ENCODE measurements at regions not wholly inside any gene's neighbourhood (a gene's known extent, or its start where the extent isn't known, plus 50 kb on each side); places are given as distances from the start of the nearest gene placed in this dataset.
"Not testable (repeated sequence)": the region's sequence is repeated elsewhere in the genome, so short reads cannot be mapped to it uniquely, and the experiment has no call there.

DNA sequence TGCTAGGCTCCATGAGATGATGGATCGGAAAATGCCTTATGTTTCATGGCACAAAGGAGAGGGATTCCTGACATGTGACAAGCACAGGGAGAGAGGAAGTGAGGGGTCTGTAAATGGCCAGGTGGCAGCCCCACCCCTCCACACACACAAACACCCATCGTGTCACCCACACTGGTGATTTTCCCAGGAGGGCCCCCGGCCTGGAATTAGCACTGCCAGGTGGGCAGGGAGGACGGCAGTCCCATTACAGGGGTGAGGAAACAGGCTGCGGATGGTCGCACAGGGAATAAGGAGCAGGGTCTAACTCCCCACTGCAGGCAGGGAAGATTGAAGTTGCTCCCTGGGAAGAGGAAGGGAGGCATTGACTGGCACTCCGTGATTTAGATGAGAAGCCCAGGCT, 395.3 kb upstream of the ZNF337 start:
- WGBS, 2 donors: 74 to 83% methylated on average over 7 of the region's 7 CpGs
- H3K27ac ChIP-seq (ENCODE audit: low read depth in 1 of 2, low read length in 1 of 2); ATAC-seq (ENCODE audit: insufficient read depth, low FRiP score); H3K9me3 ChIP-seq (ENCODE audit: control insufficient read depth in 4 of 4, insufficient read depth in 3 of 4, low read length in 3 of 4); H3K4me3 ChIP-seq; DNase-seq; H3K36me3 ChIP-seq (ENCODE audit: control insufficient read depth in 4 of 4, insufficient read depth in 4 of 4, low read length in 4 of 4); H3K9ac ChIP-seq (ENCODE audit: insufficient read depth in 1 of 2, low read length in 2 of 2); H3K4me1 ChIP-seq (ENCODE audit: control insufficient read depth in 5 of 5, insufficient read depth in 5 of 5, low read length in 5 of 5); H3K27me3 ChIP-seq (ENCODE audit: control insufficient read depth in 3 of 3, insufficient read depth in 3 of 3, low read length in 2 of 3): not testable (repeated sequence)

DNA sequence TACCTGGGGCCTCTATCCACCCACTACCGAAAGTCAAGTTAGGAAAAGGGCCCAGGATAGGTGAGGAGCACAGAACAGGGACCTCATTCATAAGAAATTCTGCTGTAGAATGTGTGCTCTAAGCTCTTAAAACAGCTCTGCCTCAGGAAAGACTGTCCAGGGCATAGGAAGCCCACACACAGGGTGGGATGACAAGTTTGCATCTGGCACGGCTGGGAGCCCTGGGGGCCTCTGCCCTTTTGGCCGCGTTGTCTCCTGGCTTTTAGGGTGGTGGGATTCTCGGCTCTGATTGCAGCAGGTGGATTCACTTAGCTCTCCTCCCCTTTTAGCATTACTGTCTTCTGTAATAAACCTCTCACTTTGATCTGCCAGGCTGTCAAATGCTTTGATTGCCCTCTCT, 389.5 kb upstream of the ZNF337 start:
- 86% methylated on average over 3 of the region's 5 CpGs; no CpG with 5 or more reads in 1 of the 2 donors for WGBS, 2 donors

DNA sequence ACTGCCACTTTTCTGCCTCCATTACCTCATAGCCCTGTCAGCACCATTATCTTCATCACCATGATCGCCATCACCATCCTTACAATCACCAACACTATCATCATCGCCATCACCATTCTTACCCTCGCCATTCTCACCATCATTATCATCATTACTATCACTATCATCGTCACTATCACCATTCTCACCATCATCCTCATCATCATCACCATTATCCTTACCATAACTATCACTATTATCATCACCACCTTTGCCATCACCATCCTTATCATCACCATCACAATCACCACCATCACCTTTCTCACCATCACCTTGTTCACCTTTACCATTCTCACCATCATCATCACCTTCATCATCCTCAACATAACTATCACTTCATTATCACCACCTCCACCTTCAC, 377.3 kb upstream of the ZNF337 start:
- not testable (repeated sequence) for H3K4me3 ChIP-seq; H3K9me3 ChIP-seq (ENCODE audit: control insufficient read depth in 4 of 4, insufficient read depth in 3 of 4, low read length in 3 of 4); DNase-seq; H3K27ac ChIP-seq (ENCODE audit: low read depth in 1 of 2, low read length in 1 of 2); H3K9ac ChIP-seq (ENCODE audit: insufficient read depth in 1 of 2, low read length in 2 of 2); H3K36me3 ChIP-seq (ENCODE audit: control insufficient read depth in 4 of 4, insufficient read depth in 4 of 4, low read length in 4 of 4); ATAC-seq (ENCODE audit: insufficient read depth, low FRiP score); H3K27me3 ChIP-seq (ENCODE audit: control insufficient read depth in 3 of 3, insufficient read depth in 3 of 3, low read length in 2 of 3); H3K4me1 ChIP-seq (ENCODE audit: control insufficient read depth in 5 of 5, insufficient read depth in 5 of 5, low read length in 5 of 5)
- whole genome bisulfite sequencing, 2 donors: 84 to 92% methylated on average over 4 of the region's 4 CpGs

More for the DNA sequence above, 389.5 kb upstream of the ZNF337 start:
- H3K9ac ChIP-seq (ENCODE audit: insufficient read depth in 1 of 2, low read length in 2 of 2); ATAC-seq (ENCODE audit: insufficient read depth, low FRiP score); H3K27me3 ChIP-seq (ENCODE audit: control insufficient read depth in 3 of 3, insufficient read depth in 3 of 3, low read length in 2 of 3); H3K4me1 ChIP-seq (ENCODE audit: control insufficient read depth in 5 of 5, insufficient read depth in 5 of 5, low read length in 5 of 5); H3K9me3 ChIP-seq (ENCODE audit: control insufficient read depth in 4 of 4, insufficient read depth in 3 of 4, low read length in 3 of 4); DNase-seq; H3K27ac ChIP-seq (ENCODE audit: low read depth in 1 of 2, low read length in 1 of 2); H3K36me3 ChIP-seq (ENCODE audit: control insufficient read depth in 4 of 4, insufficient read depth in 4 of 4, low read length in 4 of 4); H3K4me3 ChIP-seq: not testable (repeated sequence)

GRCh38 chr20:26059324-26059723, 362.7 kb upstream of the ZNF337 start:
- H3K9ac ChIP-seq (ENCODE audit: insufficient read depth in 1 of 2, low read length in 2 of 2); H3K27ac ChIP-seq (ENCODE audit: low read depth in 1 of 2, low read length in 1 of 2); ATAC-seq (ENCODE audit: insufficient read depth, low FRiP score); H3K36me3 ChIP-seq (ENCODE audit: control insufficient read depth in 4 of 4, insufficient read depth in 4 of 4, low read length in 4 of 4); H3K4me3 ChIP-seq; DNase-seq; H3K9me3 ChIP-seq (ENCODE audit: control insufficient read depth in 4 of 4, insufficient read depth in 3 of 4, low read length in 3 of 4); H3K27me3 ChIP-seq (ENCODE audit: control insufficient read depth in 3 of 3, insufficient read depth in 3 of 3, low read length in 2 of 3); H3K4me1 ChIP-seq (ENCODE audit: control insufficient read depth in 5 of 5, insufficient read depth in 5 of 5, low read length in 5 of 5): not testable (repeated sequence)
- no CpG with 5 or more reads among the region's 28 CpGs for WGBS, 2 donors

GRCh38 chr20:26058446-26058845, 361.8 kb upstream of the ZNF337 start:
- no CpG with 5 or more reads among the region's 10 CpGs for WGBS, 2 donors
- H3K27me3 ChIP-seq (ENCODE audit: control insufficient read depth in 3 of 3, insufficient read depth in 3 of 3, low read length in 2 of 3); H3K9me3 ChIP-seq (ENCODE audit: control insufficient read depth in 4 of 4, insufficient read depth in 3 of 4, low read length in 3 of 4); H3K9ac ChIP-seq (ENCODE audit: insufficient read depth in 1 of 2, low read length in 2 of 2); H3K4me1 ChIP-seq (ENCODE audit: control insufficient read depth in 5 of 5, insufficient read depth in 5 of 5, low read length in 5 of 5); H3K27ac ChIP-seq (ENCODE audit: low read depth in 1 of 2, low read length in 1 of 2); H3K36me3 ChIP-seq (ENCODE audit: control insufficient read depth in 4 of 4, insufficient read depth in 4 of 4, low read length in 4 of 4); H3K4me3 ChIP-seq; ATAC-seq (ENCODE audit: insufficient read depth, low FRiP score); DNase-seq: not testable (repeated sequence)

- not testable (repeated sequence) for H3K9me3 ChIP-seq (ENCODE audit: control insufficient read depth in 4 of 4, insufficient read depth in 3 of 4, low read length in 3 of 4); H3K27me3 ChIP-seq (ENCODE audit: control insufficient read depth in 3 of 3, insufficient read depth in 3 of 3, low read length in 2 of 3); H3K4me3 ChIP-seq; H3K27ac ChIP-seq (ENCODE audit: low read depth in 1 of 2, low read length in 1 of 2); DNase-seq; H3K4me1 ChIP-seq (ENCODE audit: control insufficient read depth in 5 of 5, insufficient read depth in 5 of 5, low read length in 5 of 5); H3K36me3 ChIP-seq (ENCODE audit: control insufficient read depth in 4 of 4, insufficient read depth in 4 of 4, low read length in 4 of 4); ATAC-seq (ENCODE audit: insufficient read depth, low FRiP score); H3K9ac ChIP-seq (ENCODE audit: insufficient read depth in 1 of 2, low read length in 2 of 2)
- no CpG with 5 or more reads among the region's 41 CpGs for WGBS, 2 donors
Measured at GRCh38 chr20:26057135-26057752, 360.6 kb upstream of the ZNF337 start.

GRCh38 chr20:26025792-26026191, 329.1 kb upstream of the ZNF337 start:
- H3K36me3 ChIP-seq (ENCODE audit: control insufficient read depth in 4 of 4, insufficient read depth in 4 of 4, low read length in 4 of 4); H3K4me3 ChIP-seq; H3K4me1 ChIP-seq (ENCODE audit: control insufficient read depth in 5 of 5, insufficient read depth in 5 of 5, low read length in 5 of 5); ATAC-seq (ENCODE audit: insufficient read depth, low FRiP score); DNase-seq; H3K9me3 ChIP-seq (ENCODE audit: control insufficient read depth in 4 of 4, insufficient read depth in 3 of 4, low read length in 3 of 4); H3K27ac ChIP-seq (ENCODE audit: low read depth in 1 of 2, low read length in 1 of 2); H3K9ac ChIP-seq (ENCODE audit: insufficient read depth in 1 of 2, low read length in 2 of 2); H3K27me3 ChIP-seq (ENCODE audit: control insufficient read depth in 3 of 3, insufficient read depth in 3 of 3, low read length in 2 of 3): not testable (repeated sequence)
- WGBS, 2 donors: 80 to 88% methylated on average over 1 of the region's 4 CpGs

DNA sequence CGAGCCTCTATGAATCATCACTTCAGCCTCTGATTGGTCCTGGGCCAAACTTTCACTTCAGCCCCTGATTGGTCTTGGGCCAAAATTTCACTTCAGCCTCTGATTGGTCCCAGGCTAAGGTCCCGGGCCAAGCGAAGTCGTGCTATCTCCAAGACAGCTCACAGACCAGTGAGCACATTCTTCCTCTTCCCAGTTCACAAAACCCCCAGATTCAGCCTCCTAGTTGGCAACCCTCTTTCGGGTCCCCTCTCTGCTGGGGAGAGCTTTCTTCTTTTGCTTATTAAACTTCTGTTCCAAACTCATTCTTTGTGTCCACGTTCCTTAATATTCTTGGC, 314.3 kb upstream of the ZNF337 start:
- H3K4me1 ChIP-seq (ENCODE audit: control insufficient read depth in 5 of 5, insufficient read depth in 5 of 5, low read length in 5 of 5); H3K9me3 ChIP-seq (ENCODE audit: control insufficient read depth in 4 of 4, insufficient read depth in 3 of 4, low read length in 3 of 4); H3K27ac ChIP-seq (ENCODE audit: low read depth in 1 of 2, low read length in 1 of 2); H3K4me3 ChIP-seq; H3K36me3 ChIP-seq (ENCODE audit: control insufficient read depth in 4 of 4, insufficient read depth in 4 of 4, low read length in 4 of 4); DNase-seq; ATAC-seq (ENCODE audit: insufficient read depth, low FRiP score); H3K27me3 ChIP-seq (ENCODE audit: control insufficient read depth in 3 of 3, insufficient read depth in 3 of 3, low read length in 2 of 3); H3K9ac ChIP-seq (ENCODE audit: insufficient read depth in 1 of 2, low read length in 2 of 2): not testable (repeated sequence)
- no CpG with 5 or more reads among the region's 6 CpGs for WGBS, 2 donors
